Kidney (tissue), 13 donors: ENCODE measurements at regions not wholly inside any gene's neighbourhood (a gene's known extent, or its start where the extent isn't known, plus 50 kb on each side); places are given as distances from the start of the nearest gene placed in this dataset.

Experiments used
- DNase-seq, 5 donors: peaks; one replicate each; pipeline ENCODE4 v3.0.0-alpha.2; 2013 to 2020
- FAIRE-seq: peaks from 2 replicates; lab custom pipeline; 2012; peaks lifted over from hg19 to GRCh38; lab: Jason Lieb, UNC
- H3K27ac ChIP-seq, 2 donors: one replicate each; pipeline ENCODE4 v1.7.0; 2013; ENCODE audit warnings: low read depth in 2 of 2, low read length in 2 of 2, inconsistent platforms in 1 of 2
- H3K27me3 ChIP-seq: one replicate; pipeline ENCODE4 v1.7.1; 2013; ENCODE audit warnings: low read length, inconsistent platforms; ENCODE audit not compliant: control insufficient read depth, insufficient read depth
- H3K36me3 ChIP-seq, 3 donors: one replicate each; pipeline versions ENCODE4 v1.7.0 to v1.7.1; 2013; ENCODE audit warnings: low read length in 3 of 3, control low read depth in 1 of 3, inconsistent platforms in 1 of 3; ENCODE audit not compliant: insufficient read depth in 3 of 3, control insufficient read depth in 2 of 3
- H3K4me1 ChIP-seq, 3 donors: one replicate each; pipeline versions ENCODE4 v1.7.0 to v1.7.1; 2013; ENCODE audit warnings: low read length in 3 of 3, inconsistent platforms in 1 of 3, low read depth in 1 of 3; ENCODE audit not compliant: control insufficient read depth in 2 of 3, insufficient read depth in 2 of 3
- H3K4me3 ChIP-seq, 3 donors: one replicate each; pipeline versions ENCODE4 v1.7.0 to v1.8.1; 2013; ENCODE audit warnings: low read length in 3 of 3, control low read depth in 1 of 3, inconsistent platforms in 1 of 3
- H3K9ac ChIP-seq, 3 donors: one replicate each; pipeline versions ENCODE4 v1.7.0 to v1.7.1; 2013; ENCODE audit warnings: low read length in 3 of 3, control low read depth in 1 of 3, inconsistent platforms in 1 of 3
- H3K9me3 ChIP-seq, 3 donors: one replicate each; pipeline versions ENCODE4 v1.7.0 to v1.7.1; 2013; ENCODE audit warnings: low read length in 3 of 3, control low read depth in 1 of 3, inconsistent platforms in 1 of 3; ENCODE audit not compliant: control insufficient read depth in 2 of 3, insufficient read depth in 1 of 3
- intact Hi-C: fragments of 100-400 bp; cut with DNase I; formaldehyde crosslinking; loops from one replicate; pipeline ENCODE4 v1.11.1; 2022
- TF ChIP-seq, protein P1 (sequence below): IDR thresholded peaks from 3 replicates; pipeline ENCODE4 v1.5.1; 2012; ENCODE audit warnings: mild to moderate bottlenecking, moderate library complexity, borderline replicate concordance; ENCODE audit not compliant: insufficient read depth; ENCODE audit errors: extremely low read depth
- donor health status: control.
- donor health status: control.
- donor health status: control.
- donor health status: control.
- donor health status: control.
- donor health status: DM: yes; HTN: yes; CAD: no.
- donor health status: Normal renal cell carcinoma (clear cell type).

DNA sequence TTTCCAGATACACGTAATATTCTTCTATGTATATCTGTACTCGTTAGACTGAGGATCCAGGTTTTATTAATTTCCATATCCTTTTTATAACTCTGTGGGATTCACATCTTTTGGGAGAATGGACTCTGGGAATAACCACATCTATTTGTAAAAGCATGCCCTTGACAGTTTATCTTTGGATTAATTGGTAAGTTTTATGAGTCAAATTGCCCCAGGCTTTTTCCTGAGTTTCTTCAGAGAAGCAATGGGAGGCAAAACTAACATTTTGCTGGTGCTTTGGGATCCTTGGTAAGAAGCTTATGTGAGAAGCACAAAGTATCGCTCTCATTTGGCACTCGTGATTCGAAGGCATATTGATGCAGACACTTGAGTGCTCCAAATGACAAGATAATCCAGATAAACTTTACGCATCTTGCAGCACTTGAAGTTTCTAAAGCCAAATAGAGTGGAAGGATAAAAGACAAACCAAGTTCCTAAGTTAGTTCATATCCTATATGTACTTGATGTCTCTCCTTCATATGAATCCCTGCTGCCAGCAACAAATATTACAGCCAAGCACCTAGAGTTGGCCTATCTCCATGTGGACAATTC lies 324.7 kb downstream of the TLE4 start:
- Histone ChIP-seq H3K9me3 (no peaks in the 10 kb centered on the region), H3K4me3 (no peak overlapping the region), H3K9ac (no peak overlapping the region), H3K27ac (no peak overlapping the region), H3K27me3 (no peaks in the 10 kb centered on the region), H3K36me3 (no peaks in the 10 kb centered on the region), H3K4me1 (no peaks in the 10 kb centered on the region)
- TF ChIP-seq, protein P1, sequence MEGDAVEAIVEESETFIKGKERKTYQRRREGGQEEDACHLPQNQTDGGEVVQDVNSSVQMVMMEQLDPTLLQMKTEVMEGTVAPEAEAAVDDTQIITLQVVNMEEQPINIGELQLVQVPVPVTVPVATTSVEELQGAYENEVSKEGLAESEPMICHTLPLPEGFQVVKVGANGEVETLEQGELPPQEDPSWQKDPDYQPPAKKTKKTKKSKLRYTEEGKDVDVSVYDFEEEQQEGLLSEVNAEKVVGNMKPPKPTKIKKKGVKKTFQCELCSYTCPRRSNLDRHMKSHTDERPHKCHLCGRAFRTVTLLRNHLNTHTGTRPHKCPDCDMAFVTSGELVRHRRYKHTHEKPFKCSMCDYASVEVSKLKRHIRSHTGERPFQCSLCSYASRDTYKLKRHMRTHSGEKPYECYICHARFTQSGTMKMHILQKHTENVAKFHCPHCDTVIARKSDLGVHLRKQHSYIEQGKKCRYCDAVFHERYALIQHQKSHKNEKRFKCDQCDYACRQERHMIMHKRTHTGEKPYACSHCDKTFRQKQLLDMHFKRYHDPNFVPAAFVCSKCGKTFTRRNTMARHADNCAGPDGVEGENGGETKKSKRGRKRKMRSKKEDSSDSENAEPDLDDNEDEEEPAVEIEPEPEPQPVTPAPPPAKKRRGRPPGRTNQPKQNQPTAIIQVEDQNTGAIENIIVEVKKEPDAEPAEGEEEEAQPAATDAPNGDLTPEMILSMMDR: no peak
- intact Hi-C loops: no loop called here
- no peak for DNase-seq
- no peak for FAIRE-seq

DNA sequence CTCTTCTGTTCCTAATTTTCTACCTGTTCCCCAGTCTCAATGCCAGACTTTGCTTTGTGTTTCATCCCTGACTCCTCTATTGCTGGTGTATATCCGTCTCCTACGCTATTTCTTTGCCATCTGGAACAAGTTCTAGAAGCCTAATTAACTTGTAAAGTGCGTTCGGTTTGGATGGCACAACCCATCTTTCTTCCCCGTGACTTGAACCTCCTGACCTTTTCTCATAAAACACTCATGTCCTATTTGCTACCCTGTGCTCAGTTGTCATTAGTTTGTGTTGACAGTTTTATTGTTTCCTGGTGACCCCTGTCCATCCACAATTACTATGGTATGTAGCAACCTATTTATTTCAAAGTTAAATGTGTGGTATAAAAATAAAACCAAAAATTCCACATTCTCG lies 323.5 kb downstream of the TLE4 start:
- FAIRE-seq (no peak), DNase-seq (peak in 4 of 5 donors; percentile 40 to 85 (median 66))
- Histone ChIP-seq H3K4me1 (no peaks in the 10 kb centered on the region), H3K9me3 (no peaks in the 10 kb centered on the region), H3K27ac (no peak overlapping the region), H3K36me3 (no peaks in the 10 kb centered on the region), H3K4me3 (no peak overlapping the region), H3K9ac (no peak overlapping the region), H3K27me3 (no peaks in the 10 kb centered on the region)
- intact Hi-C loops: no loop called here
- TF ChIP-seq, protein P1: no peak

DNA sequence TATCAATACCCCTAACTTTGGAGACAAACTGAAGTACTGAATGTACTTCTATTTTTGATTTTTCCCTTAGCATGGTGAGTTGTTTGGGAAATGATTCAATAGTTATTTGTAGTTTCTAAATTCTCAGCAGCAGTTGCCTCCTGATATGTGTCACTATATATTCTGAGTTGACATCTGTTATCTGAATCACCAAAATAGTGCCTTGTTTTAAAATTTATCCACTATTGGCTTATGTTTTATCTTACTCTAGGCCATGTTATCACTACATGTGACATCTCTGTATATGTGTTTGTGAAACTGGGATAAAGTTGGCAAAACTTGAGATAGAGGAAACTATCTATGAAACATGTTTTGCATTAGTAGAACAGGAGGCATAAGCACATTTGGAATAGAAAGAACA lies 317.6 kb downstream of the TLE4 start:
- Histone ChIP-seq H3K4me3 (no peak overlapping the region), H3K36me3 (no peaks in the 10 kb centered on the region), H3K27me3 (no peaks in the 10 kb centered on the region), H3K4me1 (no peaks in the 10 kb centered on the region), H3K9ac (no peak overlapping the region), H3K27ac (no peak overlapping the region), H3K9me3 (no peaks in the 10 kb centered on the region)
- intact Hi-C loops: no loop called here
- FAIRE-seq: no peak
- no peak for DNase-seq
- TF ChIP-seq, protein P1: no peak
